Omental fat pad (tissue), 3 donors: ENCODE measurements at regions not wholly inside any gene's neighbourhood (a gene's known extent, or its start where the extent isn't known, plus 50 kb on each side); places are given as distances from the start of the nearest gene placed in this dataset.
A peak's percentile ranks its signal among the peaks of the same experiment; 100 is the strongest.

Experiments used
- ATAC-seq: fragments of 150-250 bp; one replicate; pipeline ENCODE4 v1.9.1; 2016; ENCODE audit warnings: mild to moderate bottlenecking, moderate library complexity; ENCODE audit not compliant: low FRiP score
- DNase-seq: peaks from one replicate; pipeline ENCODE4 v3.0.0-alpha.2; 2019; ENCODE audit warnings: low spot score
- CTCF ChIP-seq, 3 donors: fragments of 450-650 bp; IDR thresholded peaks; one replicate each; pipeline ENCODE4 v1.5.1; 2016 to 2017; ENCODE audit warnings: antibody characterized with exemption in 3 of 3, mild to moderate bottlenecking in 3 of 3, moderate library complexity in 2 of 3

DNA sequence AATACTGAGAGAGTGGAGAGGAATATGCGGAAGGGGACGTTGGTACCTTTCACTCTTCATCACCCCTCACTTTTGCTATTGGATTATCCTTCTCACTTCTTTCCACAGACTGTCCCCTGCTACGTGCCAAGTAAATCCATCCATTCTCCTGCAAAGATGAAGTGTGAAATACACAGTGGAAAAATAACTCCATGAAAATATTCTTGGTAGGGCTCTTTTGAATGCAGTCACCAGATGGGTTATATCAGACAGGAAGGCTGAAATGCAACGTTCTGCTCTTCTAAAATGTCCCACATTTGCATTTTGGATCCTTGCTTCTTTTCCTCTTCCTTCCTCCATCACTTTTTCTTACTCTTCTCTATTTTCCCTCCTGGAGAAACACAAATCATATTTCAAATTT, 510.3 kb upstream of the CLINT1 start:
- no peak for ATAC-seq
- DNase-seq, result no peak
- no peak for TF ChIP-seq CTCF (IDR thresholded peaks at IDR 0.05)

- ATAC-seq (no peak), DNase-seq (no peak)
- TF ChIP-seq CTCF (IDR thresholded peaks at IDR 0.05), result no peak
Measured at GRCh38 chr5:158368686-158369085, 509.7 kb upstream of the CLINT1 start.

- DNase-seq (no peak), ATAC-seq (no peak)
- no peak for TF ChIP-seq CTCF (IDR thresholded peaks at IDR 0.05)
Measured at GRCh38 chr5:158364367-158364766, 505.4 kb upstream of the CLINT1 start.

- DNase-seq (no peak), ATAC-seq (no peak)
- TF ChIP-seq CTCF (IDR thresholded peaks at IDR 0.05), result no peak
Measured at GRCh38 chr5:158354958-158355357, 496.0 kb upstream of the CLINT1 start.

DNA sequence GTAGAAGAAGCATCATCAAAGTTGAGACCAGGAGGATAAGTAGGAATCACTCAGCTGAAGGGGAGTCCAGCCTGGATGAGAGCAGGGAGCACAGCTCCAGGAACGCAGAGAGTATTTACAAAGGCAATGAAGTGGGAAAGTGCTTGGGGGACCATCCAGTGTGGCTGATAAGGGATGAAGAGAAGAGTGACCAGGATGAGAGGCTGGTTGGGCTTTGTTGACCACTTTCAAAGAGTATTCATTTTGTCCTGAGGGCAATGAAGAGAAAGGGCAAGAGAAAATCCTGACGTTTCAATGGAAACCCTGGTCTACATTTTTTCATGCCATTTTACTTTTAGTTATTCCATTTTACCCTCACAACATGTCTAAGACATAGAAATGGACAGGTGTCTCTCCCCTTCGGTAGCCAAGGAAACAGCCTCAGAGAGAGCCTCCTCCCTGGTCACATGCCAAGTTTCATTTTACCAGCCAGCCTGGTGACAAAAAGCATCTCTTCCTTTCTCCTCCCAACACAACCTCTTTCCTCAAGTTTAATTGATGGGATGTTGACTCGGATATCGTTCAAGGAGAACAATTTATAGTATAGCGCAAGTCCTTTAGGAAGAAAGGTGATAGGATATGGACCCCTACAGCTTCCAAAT, 492.7 kb upstream of the CLINT1 start:
- no peak for ATAC-seq
- DNase-seq, result no peak
- no peak for TF ChIP-seq CTCF (IDR thresholded peaks at IDR 0.05)

- ATAC-seq (peak; percentile 48), DNase-seq (no peak)
- no peak for TF ChIP-seq CTCF (IDR thresholded peaks at IDR 0.05)
Measured at GRCh38 chr5:158349987-158350386, 491.0 kb upstream of the CLINT1 start.

DNA sequence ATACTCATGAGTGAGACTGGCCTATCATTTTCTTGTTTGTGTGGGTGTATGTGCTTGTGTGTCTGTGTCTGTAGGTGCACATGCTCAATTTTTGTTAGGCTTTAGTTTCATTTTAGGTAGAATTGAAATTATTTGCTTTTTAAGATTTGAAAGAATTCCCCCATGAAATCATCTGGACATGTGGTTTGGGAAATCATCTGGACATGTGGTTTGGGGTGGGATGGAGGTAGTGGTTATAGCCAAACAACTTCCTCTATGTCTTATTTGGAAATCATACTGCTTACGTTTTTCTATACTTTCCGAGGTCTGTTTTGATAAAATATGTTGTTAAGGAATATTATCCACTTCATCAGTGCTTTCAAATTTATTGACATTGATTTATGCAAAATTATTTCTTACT, 485.4 kb upstream of the CLINT1 start:
- TF ChIP-seq CTCF (IDR thresholded peaks at IDR 0.05), result no peak
- ATAC-seq (no peak), DNase-seq (no peak)
